ENCODE measurements at regions not wholly inside any gene's neighbourhood (a gene's known extent, or its start where the extent isn't known, plus 50 kb on each side); places are given as distances from the start of the nearest gene placed in this dataset.

- Histone ChIP-seq H3K36me3 (ENCODE audit: control insufficient read depth in 2 of 2, insufficient read depth in 1 of 2, low read length in 2 of 2) (no peaks in the 10 kb centered on the region), H3K4me1 (ENCODE audit: control insufficient read depth, insufficient read depth, low read length) (no peaks in the 10 kb centered on the region), H3K9me3 (ENCODE audit: control insufficient read depth, insufficient read depth, low read depth, low read length) (no peaks in the 10 kb centered on the region), H3K4me3 (ENCODE audit: low read depth, low read length) (no peak overlapping the region), H3K27ac (ENCODE audit: extremely low read depth, low read depth, low read length) (no peak overlapping the region)
- POLR2A ChIA-PET, result no interaction called here
- CTCF ChIA-PET, result interaction anchor here (0.5 to 1.2 kb wide), 5 partner anchors 16 to 1177 kb away, joined by 3 to 5 read pairs (median 3); no protein-coding TSS in a partner anchor
- TF ChIP-seq ZBTB21 (tag by site-specific recombination; IDR thresholded peaks at IDR 0.05) (no peak), ZEB2 (tag by site-specific recombination; IDR thresholded peaks at IDR 0.05) (no peak), ZNF654 (tag by site-specific recombination; IDR thresholded peaks at IDR 0.05; ENCODE audit: low read depth) (peak; percentile 38)
These were observed 288.8 kb downstream of the CASP12 start for GRCh38 chr11:104609311-104610085.

GRCh38 chr11:104602643-104603042, 295.6 kb downstream of the CASP12 start:
- no peaks in the 10 kb centered on the region for H3K9me3 ChIP-seq (ENCODE audit: control insufficient read depth, insufficient read depth, low read depth, low read length)
- ChIA-PET CTCF (no interaction called here), POLR2A (no interaction called here)
- H3K36me3 ChIP-seq (ENCODE audit: control insufficient read depth in 2 of 2, insufficient read depth in 1 of 2, low read length in 2 of 2), result no peaks in the 10 kb centered on the region
- no peak overlapping the region for H3K4me3 ChIP-seq (ENCODE audit: low read depth, low read length)
- H3K4me1 ChIP-seq (ENCODE audit: control insufficient read depth, insufficient read depth, low read length), result no peaks in the 10 kb centered on the region
- no peak for TF ChIP-seq ZNF292 (tag by site-specific recombination; IDR thresholded peaks at IDR 0.05; ENCODE audit: borderline replicate concordance, low read depth)
- no peak for TF ChIP-seq EGR2 (tag by site-specific recombination; IDR thresholded peaks at IDR 0.05; ENCODE audit: low read depth)
- TF ChIP-seq ZNF311 (tag by site-specific recombination; IDR thresholded peaks at IDR 0.05; ENCODE audit: borderline replicate concordance), result no peak
- TF ChIP-seq ZNF580 (tag by site-specific recombination; IDR thresholded peaks at IDR 0.05), result no peak
- no peak for TF ChIP-seq MZF1 (tag by site-specific recombination; IDR thresholded peaks at IDR 0.05; ENCODE audit: borderline replicate concordance)
- TF ChIP-seq KLF16 (tag by site-specific recombination; IDR thresholded peaks at IDR 0.05), result no peak
- TF ChIP-seq ZNF600 (tag by site-specific recombination; IDR thresholded peaks at IDR 0.05), result no peak
- no peak for TF ChIP-seq ZNF169 (tag by site-specific recombination; IDR thresholded peaks at IDR 0.05)
- no peak for TF ChIP-seq PRDM1 (tag by site-specific recombination; IDR thresholded peaks at IDR 0.05)
- TF ChIP-seq ZNF561 (tag by site-specific recombination; IDR thresholded peaks at IDR 0.05; ENCODE audit: borderline replicate concordance), result no peak
- TF ChIP-seq ZBTB21 (tag by site-specific recombination; IDR thresholded peaks at IDR 0.05), result no peak
- TF ChIP-seq SP2 (tag by site-specific recombination; IDR thresholded peaks at IDR 0.05), result no peak
- no peak for TF ChIP-seq ZNF677 (tag by site-specific recombination; IDR thresholded peaks at IDR 0.05)
- no peak overlapping the region for H3K27ac ChIP-seq (ENCODE audit: extremely low read depth, low read depth, low read length)

- CTCF ChIA-PET, result no interaction called here
These were observed 303.9 kb downstream of the CASP12 start for GRCh38 chr11:104594228-104594958.

More at GRCh38 chr11:104594228-104594958, 303.9 kb downstream of the CASP12 start:
- H3K4me3 ChIP-seq (ENCODE audit: low read depth, low read length), result no peak overlapping the region
- H3K9me3 ChIP-seq (ENCODE audit: control insufficient read depth, insufficient read depth, low read depth, low read length), result no peaks in the 10 kb centered on the region
- H3K4me1 ChIP-seq (ENCODE audit: control insufficient read depth, insufficient read depth, low read length), result no peaks in the 10 kb centered on the region
- TF ChIP-seq ZNF280C (tag by site-specific recombination; IDR thresholded peaks at IDR 0.05), result no peak
- no peak for TF ChIP-seq HOXA7 (CRISPR knock-in tag; IDR thresholded peaks at IDR 0.05; ENCODE audit: borderline replicate concordance)
- TF ChIP-seq ZNF692 (tag by site-specific recombination; IDR thresholded peaks at IDR 0.05), result no peak
- no peak for TF ChIP-seq ZNF549 (tag by site-specific recombination; IDR thresholded peaks at IDR 0.05)
- no peak for TF ChIP-seq SETDB1 (IDR thresholded peaks at IDR 0.05; ENCODE audit: insufficient read length, low read length)
- POLR2A ChIA-PET, result no interaction called here
- H3K27ac ChIP-seq (ENCODE audit: extremely low read depth, low read depth, low read length), result no peak overlapping the region
- H3K36me3 ChIP-seq (ENCODE audit: control insufficient read depth in 2 of 2, insufficient read depth in 1 of 2, low read length in 2 of 2), result no peaks in the 10 kb centered on the region

Data from HEK293 (cell line).